ENCODE measurements at regions not wholly inside any gene's neighbourhood (a gene's known extent, or its start where the extent isn't known, plus 50 kb on each side); places are given as distances from the start of the nearest gene placed in this dataset.

- Mint-ChIP-seq H3K27ac (ENCODE audit: unreplicated experiment) (no peak overlapping the region), H3K36me3 (ENCODE audit: low read depth) (no peaks in the 10 kb centered on the region), H3K4me1 (peaks cover 7% of the 10 kb centered on the region), H3K27me3 (ENCODE audit: low read depth) (no peaks in the 10 kb centered on the region), H3K9me3 (peaks cover 2% of the 10 kb centered on the region), H3K4me3 (no peak overlapping the region)
- DNase-seq (ENCODE audit: low read depth, low spot score) = no peak
- no peak for TF ChIP-seq CTCF (conservative IDR thresholded peaks at IDR 0.05)
These were observed 606.9 kb downstream of the EBF1 start for GRCh38 chr5:158492841-158493242.

- Mint-ChIP-seq H3K9me3 (peaks cover 2% of the 10 kb centered on the region), H3K4me1 (peaks cover 6% of the 10 kb centered on the region), H3K27me3 (ENCODE audit: low read depth) (no peaks in the 10 kb centered on the region), H3K36me3 (ENCODE audit: low read depth) (no peaks in the 10 kb centered on the region), H3K27ac (ENCODE audit: unreplicated experiment) (no peak overlapping the region), H3K4me3 (no peak overlapping the region)
- DNase-seq (ENCODE audit: low read depth, low spot score) = no peak
- TF ChIP-seq CTCF (conservative IDR thresholded peaks at IDR 0.05) = no peak
These were observed 607.6 kb downstream of the EBF1 start for GRCh38 chr5:158492136-158492535.

DNA sequence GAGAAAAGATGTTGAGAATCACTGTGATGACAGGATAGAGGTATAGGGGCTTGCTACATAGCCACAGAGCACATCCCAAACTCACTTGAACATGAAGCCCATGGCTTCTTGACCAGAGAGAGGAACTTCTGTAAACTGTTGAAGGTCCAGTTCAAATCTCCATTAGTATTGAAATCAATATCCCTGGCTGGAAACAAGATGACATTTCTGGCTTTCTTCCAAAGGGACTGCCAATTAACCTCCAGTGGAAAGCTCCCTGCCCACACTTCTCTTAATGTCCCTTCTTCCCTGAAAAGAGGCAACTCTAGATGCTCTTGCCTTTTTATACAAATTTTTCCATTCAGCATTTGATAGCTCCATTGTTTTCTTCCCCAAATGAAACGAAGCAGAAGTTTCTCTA is 612.1 kb downstream of the EBF1 start:
- TF ChIP-seq CTCF (conservative IDR thresholded peaks at IDR 0.05) = no peak
- Mint-ChIP-seq H3K36me3 (ENCODE audit: low read depth) (no peaks in the 10 kb centered on the region), H3K4me1 (peaks cover 13% of the 10 kb centered on the region), H3K27ac (ENCODE audit: unreplicated experiment) (peak overlapping the region; percentile 7), H3K9me3 (peaks cover 6% of the 10 kb centered on the region), H3K4me3 (no peak overlapping the region), H3K27me3 (ENCODE audit: low read depth) (no peaks in the 10 kb centered on the region)
- DNase-seq (ENCODE audit: low read depth, low spot score) = no peak

DNA sequence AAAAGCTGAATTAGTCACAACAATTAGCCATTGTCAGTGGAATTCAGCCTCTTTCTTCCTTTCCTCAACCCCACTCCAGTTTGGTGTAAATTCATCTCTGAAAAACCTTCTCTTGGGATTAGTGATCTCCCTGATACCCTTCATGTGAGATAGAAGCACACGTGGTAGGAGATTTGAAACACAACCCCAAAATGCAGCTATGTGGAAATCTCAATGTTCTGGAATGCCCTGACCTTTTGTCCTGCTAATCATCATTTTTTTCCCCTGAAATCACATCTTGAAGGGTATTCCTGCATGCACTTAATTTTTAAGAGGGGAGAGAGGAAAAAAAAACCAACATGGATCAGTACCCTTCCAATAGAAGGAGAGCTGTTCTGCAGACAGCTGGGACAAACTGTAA is 612.6 kb downstream of the EBF1 start:
- TF ChIP-seq CTCF (conservative IDR thresholded peaks at IDR 0.05) = no peak
- Mint-ChIP-seq H3K27me3 (ENCODE audit: low read depth) (no peaks in the 10 kb centered on the region), H3K36me3 (ENCODE audit: low read depth) (no peaks in the 10 kb centered on the region), H3K27ac (ENCODE audit: unreplicated experiment) (peak overlapping the region; percentile 7), H3K9me3 (peaks cover 6% of the 10 kb centered on the region), H3K4me3 (no peak overlapping the region), H3K4me1 (peaks cover 13% of the 10 kb centered on the region)
- DNase-seq (ENCODE audit: low read depth, low spot score) = no peak

- H3K4me1 Mint-ChIP-seq = peaks cover 13% of the 10 kb centered on the region
These were observed 613.1 kb downstream of the EBF1 start for GRCh38 chr5:158486566-158486965.

More at GRCh38 chr5:158486566-158486965, 613.1 kb downstream of the EBF1 start:
- no peaks in the 10 kb centered on the region for H3K36me3 Mint-ChIP-seq (ENCODE audit: low read depth)
- peaks cover 6% of the 10 kb centered on the region for H3K9me3 Mint-ChIP-seq
- no peak overlapping the region for H3K4me3 Mint-ChIP-seq
- H3K27ac Mint-ChIP-seq (ENCODE audit: unreplicated experiment) = no peak overlapping the region
- no peaks in the 10 kb centered on the region for H3K27me3 Mint-ChIP-seq (ENCODE audit: low read depth)
- no peak for TF ChIP-seq CTCF (conservative IDR thresholded peaks at IDR 0.05)
- DNase-seq (ENCODE audit: low read depth, low spot score) = no peak

Measured in neural crest cell (in vitro differentiated cells).